OCI-LY7 (cell line): ENCODE measurements at regions not wholly inside any gene's neighbourhood (a gene's known extent, or its start where the extent isn't known, plus 50 kb on each side); places are given as distances from the start of the nearest gene placed in this dataset.

Source experiments
- BruUV-seq: library from RNA; stranded (reverse); fragments of 400-500 nt; replicated peaks from 2 replicates; lab custom pipeline; 2021; lab: Mats Ljungman, UMichigan
- CTCF ChIA-PET: fragments of 300-600 bp; sonication (Branson Sonifier 250); formaldehyde crosslinking; loops from one replicate; lab custom pipeline; 2022; ENCODE audit warnings: antibody characterized with exemption; ENCODE audit not compliant: unreplicated experiment; lab: Charles Lee
- POLR2A ChIA-PET: fragments of 300-600 bp; sonication (Branson Sonifier 250); formaldehyde crosslinking; loops from one replicate; lab custom pipeline; 2022; ENCODE audit warnings: antibody characterized with exemption; lab: Charles Lee
- DNase-seq: peaks from one replicate; pipeline ENCODE4 v3.0.0-alpha.2; 2015; ENCODE audit warnings: low spot score
- H2AFZ ChIP-seq: fragments of 200-600 bp; sonication (generic), shearing (Covaris generic); 2 replicates; pipeline ENCODE4 v1.6.1; 2014; ENCODE audit warnings: mild to moderate bottlenecking, antibody characterized with exemption, low read length, moderate library complexity
- H3K27ac ChIP-seq: fragments of 200-600 bp; sonication (generic); 2 replicates; pipeline ENCODE4 v1.5.1; 2014; ENCODE audit warnings: mixed run types, low read depth, mild to moderate bottlenecking, moderate library complexity, low read length, inconsistent platforms; ENCODE audit not compliant: poor library complexity, severe bottlenecking
- H3K36me3 ChIP-seq: fragments of 200-600 bp; sonication (generic); 2 replicates; pipeline ENCODE4 v1.6.1; 2014; ENCODE audit warnings: mild to moderate bottlenecking, antibody characterized with exemption, low read length, moderate library complexity, mixed read lengths; ENCODE audit not compliant: insufficient read depth
- H3K4me1 ChIP-seq: fragments of 200-600 bp; sonication (generic); 2 replicates; pipeline ENCODE4 v1.5.1; 2014; ENCODE audit warnings: mild to moderate bottlenecking, low read length; ENCODE audit not compliant: insufficient read depth, poor library complexity, severe bottlenecking
- H3K4me2 ChIP-seq: fragments of 200-600 bp; sonication (generic); 2 replicates; pipeline ENCODE4 v1.6.1; 2014; ENCODE audit warnings: mild to moderate bottlenecking, low read length
- H3K4me3 ChIP-seq: fragments of 200-600 bp; sonication (generic); 2 replicates; pipeline ENCODE4 v1.5.1; 2014; ENCODE audit warnings: mild to moderate bottlenecking, low read depth, low read length; ENCODE audit not compliant: poor library complexity, severe bottlenecking
- H3K79me2 ChIP-seq: fragments of 200-600 bp; sonication (generic); 2 replicates; pipeline ENCODE4 v1.6.1; 2016; ENCODE audit warnings: low read depth, mild to moderate bottlenecking, low read length, moderate library complexity, mixed read lengths; ENCODE audit not compliant: insufficient read depth
- H3K9me2 ChIP-seq: fragments of 200-600 bp; sonication (generic); 2 replicates; pipeline ENCODE4 v1.6.1; 2016; ENCODE audit warnings: mild to moderate bottlenecking, low read length, mixed read lengths; ENCODE audit not compliant: insufficient read depth
- H3K9me3 ChIP-seq: fragments of 200-600 bp; sonication (generic); 2 replicates; pipeline ENCODE4 v1.6.1; 2014; ENCODE audit warnings: mild to moderate bottlenecking, mixed run types, low read length, mixed read lengths
- H4K20me1 ChIP-seq: fragments of 200-600 bp; sonication (generic); 2 replicates; pipeline ENCODE4 v1.6.1; 2014; ENCODE audit warnings: mild to moderate bottlenecking, antibody characterized with exemption, low read length, moderate library complexity, mixed read lengths; ENCODE audit not compliant: insufficient read depth
- CTCF ChIP-seq: fragments of 200-600 bp; sonication (generic); conservative IDR thresholded peaks from 2 replicates; pipeline ENCODE4 v1.5.1; 2014; ENCODE audit warnings: mild to moderate bottlenecking, antibody characterized with exemption, low read length, moderate library complexity, mixed read lengths
- EZH2phosphoT487 ChIP-seq: fragments of 200-600 bp; sonication (generic); IDR thresholded peaks from 2 replicates; pipeline ENCODE4 v1.6.1; 2018; ENCODE audit warnings: low read depth, borderline replicate concordance, mild to moderate bottlenecking, mixed run types, antibody characterized with exemption, low read length, moderate library complexity, mixed read lengths
- intact Hi-C: fragments of 100-400 bp; cut with micrococcal nuclease; formaldehyde crosslinking; loops from one replicate; pipeline ENCODE4 v1.10.0; 2022; ENCODE audit not compliant: unreplicated experiment

GRCh38 chr14:46058964-46059563 lies 592.5 kb downstream of the RPL10L start:
- intact Hi-C loops = no loop called here
- H3K9me2 ChIP-seq = no peaks in the 10 kb centered on the region
- ChIA-PET CTCF (no interaction called here), POLR2A (interaction anchor here (0.6 kb wide), 1 partner anchor 640 kb away, joined by 3 read pairs; no protein-coding TSS in a partner anchor)
- no peaks in the 10 kb centered on the region for H3K79me2 ChIP-seq
- H4K20me1 ChIP-seq = no peaks in the 10 kb centered on the region
- TF ChIP-seq CTCF (no peak), EZH2phosphoT487 (no peak)
- H3K9me3 ChIP-seq = no peaks in the 10 kb centered on the region
- H3K4me3 ChIP-seq = no peak overlapping the region
- no peaks in the 10 kb centered on the region for H3K36me3 ChIP-seq
- H3K4me1 ChIP-seq = no peaks in the 10 kb centered on the region
- DNase-seq = no peak
- no peak overlapping the region for H2AFZ ChIP-seq
- no TSS peak for BruUV-seq
- no peak overlapping the region for H3K27ac ChIP-seq
- H3K4me2 ChIP-seq = no peak overlapping the region

- no peaks in the 10 kb centered on the region for H3K4me1 ChIP-seq
- ChIA-PET CTCF (no interaction called here), POLR2A (no interaction called here)
- H3K36me3 ChIP-seq = no peaks in the 10 kb centered on the region
- H4K20me1 ChIP-seq = no peaks in the 10 kb centered on the region
- H3K4me3 ChIP-seq = no peak overlapping the region
- TF ChIP-seq EZH2phosphoT487 (no peak), CTCF (no peak)
- no peak overlapping the region for H3K4me2 ChIP-seq
- H3K9me2 ChIP-seq = no peaks in the 10 kb centered on the region
- intact Hi-C loops = no loop called here
- H2AFZ ChIP-seq = no peak overlapping the region
- H3K27ac ChIP-seq = no peak overlapping the region
- no peaks in the 10 kb centered on the region for H3K9me3 ChIP-seq
- H3K79me2 ChIP-seq = no peaks in the 10 kb centered on the region
- no peak for DNase-seq
- BruUV-seq = no TSS peak
Measured at GRCh38 chr14:46057799-46058198, 593.8 kb downstream of the RPL10L start.

GRCh38 chr14:46054526-46054925 lies 597.1 kb downstream of the RPL10L start:
- Histone ChIP-seq H4K20me1 (no peaks in the 10 kb centered on the region), H3K9me3 (no peaks in the 10 kb centered on the region), H3K4me1 (no peaks in the 10 kb centered on the region), H3K4me2 (no peak overlapping the region), H3K79me2 (no peaks in the 10 kb centered on the region), H3K36me3 (no peaks in the 10 kb centered on the region), H3K9me2 (no peaks in the 10 kb centered on the region), H2AFZ (no peak overlapping the region), H3K4me3 (no peak overlapping the region), H3K27ac (no peak overlapping the region)
- BruUV-seq = no TSS peak
- POLR2A ChIA-PET = no interaction called here
- intact Hi-C loops = no loop called here
- CTCF ChIA-PET = no interaction called here
- no peak for DNase-seq
- no peak for TF ChIP-seq EZH2phosphoT487
- no peak for TF ChIP-seq CTCF
